ENCODE measurements at regions not wholly inside any gene's neighbourhood (a gene's known extent, or its start where the extent isn't known, plus 50 kb on each side); places are given as distances from the start of the nearest gene placed in this dataset.
"Not testable (repeated sequence)": the region's sequence is repeated elsewhere in the genome, so short reads cannot be mapped to it uniquely, and the experiment has no call there.

DNA sequence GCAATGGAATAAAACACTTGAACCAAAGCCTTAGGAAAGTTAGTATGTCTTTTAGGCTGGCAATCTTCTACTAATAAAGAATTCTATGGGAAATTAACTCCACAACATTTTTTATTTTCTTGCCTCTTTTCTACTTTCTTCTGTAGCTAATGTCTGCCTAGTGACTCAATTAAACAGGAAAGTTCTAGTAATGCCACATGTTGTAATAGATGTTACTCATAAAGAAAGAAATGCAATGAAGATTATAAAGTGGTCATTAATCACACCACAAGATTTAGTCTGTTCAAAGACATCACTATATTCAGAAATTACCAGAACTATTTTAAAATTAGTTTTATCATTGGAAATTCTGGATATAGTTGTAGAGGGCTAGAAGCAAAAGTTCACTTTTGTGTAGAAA is 329.7 kb downstream of the SI start:
- DNase-seq (ENCODE audit: low spot score), result no peak

DNA sequence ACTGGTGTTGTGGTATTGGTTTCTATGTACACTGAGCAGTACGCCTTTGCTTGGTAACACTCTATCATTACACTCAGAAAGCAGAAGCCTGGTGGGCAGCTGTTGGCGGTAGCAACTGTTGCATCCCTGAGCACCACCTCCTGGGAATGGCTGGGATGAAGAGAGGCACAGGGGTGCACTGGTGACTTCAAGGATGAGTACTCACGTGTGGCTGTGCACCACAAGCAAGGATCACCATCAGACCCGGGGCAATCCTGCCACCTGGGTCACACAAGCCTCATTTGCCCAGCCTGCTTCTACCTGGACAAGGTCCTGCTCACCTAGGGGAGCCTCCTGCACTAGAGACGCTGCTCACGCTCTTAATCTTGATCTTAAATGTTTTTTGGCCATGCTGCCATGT is 336.4 kb downstream of the SI start:
- DNase-seq (ENCODE audit: low spot score), result no peak

DNA sequence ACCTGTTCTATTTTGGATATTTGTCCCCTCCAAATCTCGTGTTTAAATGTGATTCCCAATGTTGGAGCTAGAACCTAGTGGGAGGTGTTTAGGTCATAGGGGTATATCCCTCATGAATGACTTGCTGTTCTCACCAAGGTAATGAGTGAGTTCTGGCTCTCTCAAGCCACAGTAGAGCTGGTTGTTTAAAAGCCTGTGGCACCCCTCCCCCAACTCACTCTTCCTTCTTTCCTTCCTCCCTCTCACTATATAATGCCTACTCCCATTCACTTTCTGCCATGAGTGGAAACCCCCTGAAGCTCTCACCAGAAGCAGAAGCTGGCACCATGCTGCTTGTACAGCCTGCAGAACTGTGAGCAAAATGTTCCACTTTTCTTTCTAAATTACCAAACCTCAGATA is 341.1 kb downstream of the SI start:
- DNase-seq (ENCODE audit: low spot score), result no peak

DNA sequence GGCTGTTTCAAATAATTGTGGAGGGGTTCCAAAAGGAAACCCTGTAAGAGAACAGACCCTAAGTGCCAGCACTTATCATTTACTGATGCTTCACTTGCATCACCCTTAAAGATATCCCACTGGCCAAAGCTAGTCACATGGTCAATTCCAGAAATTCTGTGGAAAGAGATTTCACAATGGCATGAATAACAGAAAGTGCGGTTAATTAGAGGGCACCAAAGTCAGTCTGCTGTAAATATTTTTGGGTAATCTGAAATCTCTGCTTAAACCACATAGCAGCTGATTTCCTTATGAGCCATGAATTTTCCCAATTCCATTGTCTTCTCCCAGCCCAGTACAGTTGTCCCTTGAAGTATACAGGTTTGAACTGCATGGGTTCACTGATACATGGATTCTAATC is 346.1 kb downstream of the SI start:
- no peak for DNase-seq (ENCODE audit: low spot score)

DNA sequence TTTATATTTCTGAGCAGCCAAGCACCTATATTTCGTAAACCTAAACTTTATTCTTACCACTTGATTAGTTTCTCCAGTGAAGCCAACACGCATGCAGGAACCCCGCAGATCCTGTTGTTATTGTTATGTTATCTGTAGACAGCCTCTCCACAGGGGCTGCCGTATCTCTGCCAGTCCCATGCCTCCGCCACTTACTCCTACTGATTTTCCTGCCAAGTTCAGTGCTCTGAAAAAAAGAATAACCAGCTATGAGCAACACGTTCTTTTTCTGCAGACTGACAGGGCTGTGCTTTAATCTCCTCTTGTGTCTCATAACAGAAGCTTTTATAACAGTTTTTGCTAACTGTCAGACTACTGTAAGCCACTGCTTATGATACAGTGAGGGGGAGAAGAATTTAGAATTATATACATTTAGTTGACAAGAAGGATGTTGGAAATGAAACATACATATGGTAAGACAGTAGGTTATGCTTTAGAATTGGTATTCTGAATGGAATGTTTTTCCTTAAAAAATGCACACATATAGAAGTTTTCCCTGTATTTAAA is 347.4 kb downstream of the SI start:
- DNase-seq (ENCODE audit: low spot score), result no peak

DNA sequence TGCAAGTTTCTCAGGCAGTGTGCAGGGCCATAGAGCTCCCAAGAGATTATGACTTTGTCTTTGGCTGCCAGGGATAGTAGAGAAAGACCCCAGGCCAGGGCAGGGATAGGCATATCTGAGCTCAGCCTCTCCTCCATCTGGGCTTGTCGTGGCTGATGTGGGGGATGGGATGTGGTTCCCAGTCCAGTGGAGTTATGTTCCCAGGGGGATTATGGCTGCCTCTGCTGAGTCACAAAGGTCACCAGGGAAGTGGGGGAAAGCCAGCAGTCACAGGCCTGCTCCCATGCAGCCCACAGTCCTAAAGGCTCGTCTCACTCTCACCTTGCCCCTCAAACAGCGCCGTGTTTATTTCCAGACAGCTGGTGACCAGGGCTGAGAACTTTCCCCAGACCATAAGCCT is 354.9 kb downstream of the SI start:
- no peak for DNase-seq (ENCODE audit: low spot score)

DNA sequence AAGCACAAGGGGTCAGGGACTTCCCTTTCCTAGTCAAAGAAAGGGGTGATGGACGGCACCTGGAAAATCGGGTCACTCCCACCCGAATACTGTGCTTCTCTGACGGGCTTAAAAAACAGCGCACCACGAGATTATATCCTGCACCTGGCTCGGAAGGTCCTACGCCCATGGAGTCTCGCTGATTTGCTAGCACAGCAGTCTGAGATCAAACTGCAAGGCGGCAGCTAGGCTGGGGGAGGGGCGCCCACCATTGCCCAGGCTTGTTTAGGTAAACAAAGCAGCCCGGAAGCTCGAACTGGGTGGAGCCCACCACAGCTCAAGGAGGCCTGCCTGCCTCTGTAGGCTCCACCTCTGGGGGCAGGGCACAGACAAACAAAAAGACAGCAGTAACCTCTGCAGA is 375.5 kb downstream of the SI start:
- not testable (repeated sequence) for DNase-seq (ENCODE audit: low spot score)

DNA sequence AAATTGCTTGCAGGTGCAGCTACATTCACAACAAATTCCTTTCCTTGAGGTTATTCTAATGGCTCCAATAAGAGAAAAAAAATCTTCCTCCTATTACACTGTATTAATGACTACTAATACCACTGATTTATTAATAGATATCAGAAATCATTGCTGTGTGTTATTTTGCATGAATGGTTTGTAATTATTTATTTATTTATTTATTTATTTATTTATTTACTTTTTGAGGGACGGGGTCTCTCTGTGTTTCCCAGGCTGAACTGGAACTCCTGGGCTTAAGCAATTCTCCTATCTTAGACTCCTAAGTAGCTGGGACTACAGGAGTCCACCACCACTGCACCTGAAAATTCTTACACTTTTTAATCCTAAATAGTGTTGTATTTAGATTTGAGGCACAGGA is 390.4 kb downstream of the SI start:
- DNase-seq (ENCODE audit: low spot score), result no peak

DNA sequence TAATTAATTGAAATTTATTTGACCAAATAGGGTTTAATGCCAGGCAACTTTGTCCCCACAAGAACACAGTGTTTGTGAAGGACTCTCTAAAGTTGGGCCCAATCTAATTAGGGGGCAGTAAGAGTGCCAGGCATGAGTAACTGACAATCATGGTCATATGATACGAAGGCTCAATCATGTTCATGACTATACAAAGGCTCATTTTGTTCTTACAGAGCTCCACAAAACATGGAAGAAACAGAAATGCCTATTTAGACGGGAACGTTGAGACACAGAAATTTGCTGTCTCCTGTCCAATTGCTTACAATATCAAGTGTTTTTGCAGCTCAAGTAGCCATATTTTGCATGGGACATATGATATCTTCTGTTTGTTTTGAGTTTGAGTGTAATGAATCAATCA is 391.1 kb downstream of the SI start:
- no peak for DNase-seq (ENCODE audit: low spot score)

DNA sequence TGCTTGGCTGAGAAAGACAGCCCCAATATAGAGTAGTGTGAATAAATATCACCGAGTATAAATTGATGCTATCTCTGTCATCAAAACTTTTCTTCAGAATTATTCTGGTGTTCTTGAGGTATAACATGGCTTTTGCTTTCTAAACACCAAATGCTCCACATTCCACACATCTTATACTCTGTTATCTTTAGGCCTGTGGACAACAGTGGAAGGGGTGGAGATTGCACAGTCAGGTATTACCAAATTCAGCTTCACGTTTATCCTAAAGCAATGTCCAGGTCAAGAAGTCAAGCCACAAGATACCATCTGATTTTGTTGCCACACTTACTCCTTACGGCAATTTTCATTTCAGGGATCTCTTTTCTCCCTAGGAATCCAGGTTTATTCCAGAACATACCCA is 394.8 kb downstream of the SI start:
- no peak for DNase-seq (ENCODE audit: low spot score)

DNA sequence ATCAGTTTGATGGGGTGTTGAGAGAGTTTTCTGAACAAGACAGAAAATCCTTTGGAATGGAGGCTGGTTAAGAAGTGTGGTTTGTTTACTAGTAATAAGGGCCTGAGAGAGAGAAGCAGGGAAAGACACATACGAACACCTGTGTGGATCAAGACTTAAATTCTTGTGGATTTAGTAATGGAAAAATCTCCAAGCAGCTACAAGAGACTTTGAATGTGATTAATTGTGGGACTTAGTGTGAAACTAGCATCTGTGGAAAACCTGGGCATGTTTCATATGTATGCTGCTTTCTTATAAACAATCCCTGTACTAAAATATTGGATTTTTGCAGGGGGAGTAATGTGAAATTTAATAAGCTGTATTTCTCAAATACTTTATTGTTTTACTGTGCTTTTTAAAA is 399.1 kb downstream of the SI start:
- no peak for DNase-seq (ENCODE audit: low spot score)

DNA sequence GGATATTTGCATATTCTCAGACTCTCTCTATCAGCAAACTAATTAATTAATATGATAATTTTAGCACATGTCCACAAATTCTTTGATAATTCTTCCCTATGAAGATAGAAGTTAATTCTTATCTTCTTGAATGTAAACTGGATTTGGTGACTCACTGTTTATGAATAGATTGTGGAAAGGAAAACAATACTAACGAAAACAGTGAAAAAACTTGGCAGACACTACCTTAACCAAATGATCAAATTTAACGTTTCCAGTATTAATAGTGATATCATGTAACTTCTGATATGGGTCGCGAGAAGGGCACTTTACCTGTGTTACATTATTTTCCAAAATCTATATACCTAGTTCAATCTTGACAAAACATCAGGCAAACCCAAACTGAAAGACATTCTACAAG is 401.0 kb downstream of the SI start:
- no peak for DNase-seq (ENCODE audit: low spot score)

DNA sequence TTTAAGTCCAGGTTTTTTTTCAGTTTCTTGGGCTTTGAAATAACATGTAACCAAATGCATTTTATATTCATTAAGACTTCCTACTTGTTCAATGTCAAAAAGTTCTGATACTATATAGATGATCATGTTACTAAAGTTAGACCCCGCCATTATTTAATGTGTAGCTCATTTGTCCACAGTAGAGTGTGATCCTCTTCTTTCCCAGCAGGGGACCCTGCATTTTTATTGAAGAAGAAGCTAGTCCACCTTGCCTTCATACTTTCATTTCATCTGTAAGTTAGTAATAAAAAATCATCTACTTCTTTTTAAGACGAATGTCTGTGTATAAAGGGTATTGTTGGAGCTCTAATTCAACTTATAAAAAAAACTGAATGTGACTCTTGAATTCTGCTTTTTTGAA is 404.6 kb downstream of the SI start:
- DNase-seq (ENCODE audit: low spot score), result no peak

DNA sequence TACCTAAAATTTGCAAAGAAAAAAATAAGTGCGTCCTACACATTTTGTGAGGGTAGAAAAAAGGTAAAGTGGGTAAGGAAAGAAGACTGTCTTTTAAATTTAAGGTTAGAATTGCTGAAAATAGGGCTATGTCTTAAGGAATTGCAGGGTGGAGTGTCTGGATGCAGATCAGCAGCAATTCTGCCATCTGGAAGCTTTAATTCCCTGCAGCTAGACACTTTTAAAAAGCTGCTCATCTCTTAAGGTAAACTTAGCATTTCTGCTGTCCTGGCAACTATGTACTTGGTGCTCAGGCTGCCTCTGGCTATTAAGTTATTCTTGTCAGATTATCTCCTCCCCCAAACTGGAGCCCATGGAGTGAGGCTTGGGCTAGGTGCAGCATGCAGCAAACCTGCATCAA is 420.2 kb downstream of the SI start:
- DNase-seq (ENCODE audit: low spot score), result no peak

DNA sequence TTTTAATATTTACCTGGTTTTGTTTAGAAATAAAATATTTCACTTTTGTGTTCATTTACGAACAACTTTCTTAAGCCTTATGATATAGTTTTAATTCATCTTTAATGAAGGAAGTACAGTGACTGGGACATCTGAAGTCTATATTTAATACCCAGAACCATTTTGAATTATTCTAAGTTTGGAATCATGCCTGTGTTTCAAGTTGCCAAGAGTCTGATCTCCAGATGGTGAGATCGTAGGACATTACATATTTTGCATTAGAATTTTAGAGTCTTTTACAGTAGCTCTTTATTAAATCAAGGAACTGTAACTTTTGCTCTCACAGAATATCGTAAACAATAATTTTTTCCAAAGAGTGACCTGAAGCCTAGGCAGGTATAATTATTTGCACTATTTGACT is 420.7 kb downstream of the SI start:
- no peak for DNase-seq (ENCODE audit: low spot score)

DNA sequence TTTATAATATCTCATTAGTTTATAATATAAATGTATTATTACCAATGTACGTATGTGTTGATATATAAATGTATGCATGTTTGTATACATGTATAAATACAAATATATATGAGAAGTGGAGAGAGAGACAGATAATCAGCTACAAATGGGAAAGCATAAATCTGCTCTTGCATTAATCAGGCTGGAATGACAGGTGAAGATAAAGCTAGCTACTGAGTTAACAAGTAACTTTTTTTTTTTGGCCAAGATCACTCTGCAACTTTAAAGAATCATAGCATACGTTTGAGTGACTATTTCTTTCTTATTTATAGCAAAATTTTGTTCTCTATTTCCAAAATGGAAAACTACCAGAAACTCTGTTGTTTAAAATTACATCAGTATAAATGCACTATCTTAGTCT is 422.8 kb downstream of the SI start:
- no peak for DNase-seq (ENCODE audit: low spot score)

DNA sequence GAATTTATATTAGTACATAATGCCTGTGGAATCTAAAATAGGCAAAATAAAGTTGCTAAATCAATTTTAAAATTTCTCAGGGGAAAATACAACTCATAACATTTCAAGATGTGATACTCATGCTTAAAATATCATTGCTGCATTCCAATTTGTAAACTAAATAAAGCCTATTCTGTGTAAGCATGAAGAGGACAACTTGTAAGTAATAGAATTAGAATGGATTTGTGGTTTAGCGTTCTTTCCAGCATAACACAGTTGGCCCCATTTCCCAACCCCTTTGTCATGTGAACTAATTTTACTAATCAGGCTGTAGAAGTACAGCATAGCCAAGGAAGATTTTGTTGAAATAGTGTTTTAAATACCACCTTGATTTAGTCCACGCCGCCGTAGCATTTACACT is 437.2 kb downstream of the SI start:
- DNase-seq (ENCODE audit: low spot score), result no peak

DNA sequence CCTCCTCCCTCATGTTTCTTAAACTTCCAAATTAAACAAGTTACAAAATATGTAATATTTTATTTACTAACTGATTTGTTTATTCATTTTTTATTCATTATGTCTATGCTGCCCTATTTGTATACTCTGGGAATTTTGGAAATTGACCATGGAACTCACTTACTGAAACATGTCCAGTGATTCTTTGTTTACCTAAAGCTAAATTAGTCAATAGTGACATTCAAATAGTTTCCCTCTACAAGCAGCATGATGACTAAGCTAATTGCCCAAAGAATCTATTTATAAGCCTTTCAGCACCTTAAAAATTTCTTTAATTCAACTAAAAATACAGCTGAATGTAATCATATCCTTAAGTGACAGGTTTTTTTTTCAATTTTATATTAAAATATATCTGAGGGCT is 437.7 kb downstream of the SI start:
- no peak for DNase-seq (ENCODE audit: low spot score)

DNA sequence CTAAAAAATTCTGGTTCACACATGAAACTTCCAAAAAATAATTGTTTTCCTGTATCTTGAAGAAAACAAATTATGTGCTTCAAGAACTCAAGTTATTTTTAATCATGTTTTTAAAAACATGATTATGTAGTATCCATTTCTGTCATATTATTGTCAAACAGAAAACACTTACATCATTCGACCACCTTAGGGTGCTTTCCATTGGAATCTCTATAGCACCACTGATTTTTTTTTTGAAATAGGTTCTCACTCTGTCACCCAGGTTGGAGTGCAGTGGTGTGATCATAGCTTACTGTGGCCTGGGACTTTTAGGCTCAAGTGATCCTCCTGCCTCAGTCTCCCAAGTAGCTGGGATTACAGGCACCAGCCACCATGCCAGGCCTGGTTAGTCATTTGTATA is 457.3 kb downstream of the SI start:
- no peak for DNase-seq (ENCODE audit: low spot score)

DNA sequence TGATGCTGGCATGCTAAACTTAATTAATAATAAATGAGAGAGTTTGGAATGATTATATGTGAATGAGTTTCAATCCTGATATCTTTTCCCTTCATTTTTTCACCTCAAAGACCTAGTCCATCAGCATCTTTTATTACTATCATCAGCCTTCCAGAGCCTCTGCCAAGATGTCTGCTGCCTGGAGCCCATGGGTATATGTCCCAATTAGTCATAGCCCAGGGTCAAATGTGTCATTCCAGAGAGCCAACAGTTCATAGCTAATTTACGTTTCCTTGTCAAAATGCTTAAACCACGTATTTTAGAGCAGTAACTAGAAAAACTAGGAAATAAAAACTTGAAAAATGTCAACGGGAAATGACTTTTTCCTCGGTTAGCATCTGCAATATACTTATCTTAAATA is 457.9 kb downstream of the SI start:
- no peak for DNase-seq (ENCODE audit: low spot score)

DNA sequence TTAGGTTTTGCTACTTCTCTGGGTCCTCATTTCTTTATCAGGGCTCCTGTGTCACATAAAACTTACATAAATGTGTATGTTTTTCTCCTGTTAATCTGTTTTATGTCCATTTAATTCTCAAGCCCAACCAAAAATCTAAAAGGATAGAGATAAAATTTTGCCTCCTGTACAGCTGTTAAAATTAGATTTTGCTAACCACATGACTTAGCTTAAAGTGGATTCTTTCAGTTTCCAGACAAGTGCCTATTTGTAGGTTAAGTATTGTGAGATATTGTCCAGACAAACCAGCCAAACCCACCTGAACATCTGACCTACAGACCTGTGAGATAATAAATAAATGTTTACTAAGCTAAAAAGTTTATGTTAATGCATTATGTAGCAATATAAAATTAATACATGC is 465.5 kb downstream of the SI start:
- DNase-seq (ENCODE audit: low spot score), result no peak

DNA sequence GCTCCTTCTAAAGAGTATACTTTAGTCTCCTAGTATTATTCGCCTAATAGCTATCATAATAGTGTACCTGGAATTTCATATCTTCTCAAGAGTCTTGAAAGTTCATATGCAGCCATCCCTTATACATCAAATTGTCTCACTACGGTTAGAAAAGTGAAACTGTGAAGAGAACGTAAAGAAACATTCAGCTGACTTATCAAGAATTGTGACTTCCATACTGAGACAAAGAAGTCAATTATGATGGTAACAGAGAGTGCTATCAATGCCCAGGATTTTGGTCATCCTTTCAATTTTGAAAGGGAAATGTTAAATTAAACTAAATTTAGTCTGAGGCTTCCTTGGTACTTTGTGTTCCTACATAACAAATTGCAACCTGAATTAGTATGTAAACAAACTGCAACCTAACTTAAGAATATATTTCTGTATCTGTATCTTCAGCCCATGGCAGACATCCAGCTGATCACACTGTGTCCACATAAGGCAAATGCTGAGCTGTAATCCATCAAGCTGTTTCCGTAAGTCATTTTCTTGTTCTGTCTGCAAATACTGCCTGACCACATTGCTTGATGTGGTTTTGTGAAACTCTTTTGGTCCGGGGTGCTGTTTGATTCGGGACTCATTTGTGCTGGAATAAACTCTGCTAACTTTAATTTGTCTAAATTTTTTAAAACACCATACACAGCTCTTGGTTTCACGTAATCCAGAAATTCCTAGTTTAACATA is 469.6 kb downstream of the SI start:
- DNase-seq (ENCODE audit: low spot score), result no peak

DNA sequence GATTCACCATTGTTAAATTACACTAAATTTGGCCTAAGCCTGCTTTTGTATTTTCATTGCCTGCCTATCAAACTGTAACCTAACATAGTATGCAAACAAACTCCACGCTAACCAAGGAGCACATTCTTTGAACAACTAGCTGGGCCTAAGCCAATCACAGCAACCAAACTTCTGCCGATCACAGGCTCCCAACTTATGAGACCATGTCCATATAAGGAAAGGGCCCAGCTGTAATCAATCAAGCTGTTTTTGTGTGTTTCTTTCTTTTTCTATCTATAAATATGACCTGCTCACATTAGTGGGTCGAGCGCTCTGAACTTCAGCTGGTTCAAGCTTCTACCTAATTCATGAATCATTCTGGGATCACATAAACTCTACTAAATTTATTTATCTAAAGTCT is 473.6 kb downstream of the SI start:
- no peak for DNase-seq (ENCODE audit: low spot score)

DNA sequence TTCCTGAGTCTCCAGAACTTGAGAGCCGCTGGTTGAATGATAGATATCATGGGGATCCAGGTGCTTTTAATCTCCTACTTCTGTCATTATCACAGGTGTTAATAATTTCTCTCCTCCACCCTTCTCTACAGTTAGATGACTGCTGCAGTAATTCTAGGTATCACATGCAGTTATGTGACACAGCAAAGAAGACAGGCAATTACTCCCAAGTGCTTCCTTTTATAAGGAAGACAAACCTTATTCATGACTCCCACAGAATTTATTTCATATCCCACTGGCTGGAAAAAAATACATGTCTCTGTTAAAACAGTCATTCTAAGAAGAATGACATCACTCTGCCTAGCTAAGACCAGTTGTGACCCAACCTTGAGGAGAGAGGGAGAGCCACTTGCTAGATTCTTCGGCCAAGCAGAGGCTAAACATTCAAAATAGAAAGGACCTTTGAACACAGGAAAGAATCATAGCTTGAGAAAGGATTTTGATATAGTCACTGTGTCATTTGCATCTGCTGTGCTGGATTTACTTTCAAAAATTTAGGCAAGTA is 500.6 kb downstream of the SI start:
- no peak for DNase-seq (ENCODE audit: low spot score)
